ENCODE measurements at regions not wholly inside any gene's neighbourhood (a gene's known extent, or its start where the extent isn't known, plus 50 kb on each side); places are given as distances from the start of the nearest gene placed in this dataset.

DNA sequence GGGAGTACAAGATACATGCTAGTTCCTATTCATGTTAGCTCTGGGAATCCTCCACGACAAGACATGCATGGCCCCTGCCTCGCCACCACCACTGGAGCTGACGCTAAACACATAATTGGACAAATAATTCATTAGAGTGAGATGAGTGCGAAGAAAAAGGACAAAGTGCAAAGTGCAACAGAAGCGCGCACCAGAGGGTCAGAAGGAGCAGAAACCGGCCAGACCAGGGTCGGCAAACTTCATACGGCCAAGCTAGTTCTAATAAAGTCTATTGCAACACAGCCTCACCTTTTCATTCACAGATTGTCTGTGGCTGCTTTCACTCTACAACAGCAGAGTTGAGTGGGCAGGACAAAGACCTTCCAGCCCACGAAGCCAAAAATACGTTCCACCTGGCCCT is 266.1 kb upstream of the KLHL29 start:
- Histone ChIP-seq H3K79me2 (ENCODE audit: low read length) (no peaks in the 10 kb centered on the region), H2AFZ (ENCODE audit: low read length) (no peak overlapping the region), H3K9me3 (ENCODE audit: low read length) (no peaks in the 10 kb centered on the region), H3K4me1 (ENCODE audit: low read length) (no peaks in the 10 kb centered on the region), H3K9me2 (replicated peaks; ENCODE audit: insufficient read depth, low read length) (no peaks in the 10 kb centered on the region), H4K20me1 (ENCODE audit: insufficient read depth, low read depth, low read length) (no peaks in the 10 kb centered on the region), H3K27ac (ENCODE audit: low read length) (no peak overlapping the region), H3K4me3 (ENCODE audit: low read length) (no peak overlapping the region), H3K27me3 (ENCODE audit: low read length) (no peaks in the 10 kb centered on the region), H3K36me3 (ENCODE audit: insufficient read depth, low read length) (no peaks in the 10 kb centered on the region), H3K9ac (ENCODE audit: low read length) (no peak overlapping the region), H3K4me2 (ENCODE audit: low read depth, low read length, poor library complexity, severe bottlenecking) (no peak overlapping the region)
- DNase-seq: no peak

DNA sequence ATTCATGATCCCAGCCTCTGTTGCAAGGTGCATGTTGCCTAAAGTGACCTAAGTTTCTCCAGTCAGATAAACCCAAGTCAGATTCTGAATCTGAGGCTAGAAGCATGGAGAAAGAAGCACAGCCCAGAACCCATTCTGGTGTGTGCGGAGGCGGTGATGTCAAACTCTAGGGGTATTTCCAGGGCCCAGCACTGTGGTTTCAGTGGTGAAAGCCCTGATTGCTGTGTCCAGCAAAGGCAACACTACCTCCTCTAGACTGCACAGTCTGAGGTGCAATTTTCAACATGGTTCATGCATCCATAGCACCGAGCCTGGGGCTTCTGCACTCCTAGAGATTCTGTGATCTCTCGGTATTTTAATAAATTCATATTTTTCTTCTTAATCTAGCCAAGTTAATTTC is 264.8 kb upstream of the KLHL29 start:
- Histone ChIP-seq H4K20me1 (ENCODE audit: insufficient read depth, low read depth, low read length) (no peaks in the 10 kb centered on the region), H3K27ac (ENCODE audit: low read length) (no peak overlapping the region), H3K4me2 (ENCODE audit: low read depth, low read length, poor library complexity, severe bottlenecking) (no peak overlapping the region), H3K9ac (ENCODE audit: low read length) (no peak overlapping the region), H2AFZ (ENCODE audit: low read length) (no peak overlapping the region), H3K9me3 (ENCODE audit: low read length) (no peaks in the 10 kb centered on the region), H3K4me3 (ENCODE audit: low read length) (no peak overlapping the region), H3K27me3 (ENCODE audit: low read length) (no peaks in the 10 kb centered on the region), H3K4me1 (ENCODE audit: low read length) (peaks cover 4% of the 10 kb centered on the region; the same call in 1 of the 2 replicates), H3K79me2 (ENCODE audit: low read length) (no peaks in the 10 kb centered on the region), H3K36me3 (ENCODE audit: insufficient read depth, low read length) (no peaks in the 10 kb centered on the region), H3K9me2 (replicated peaks; ENCODE audit: insufficient read depth, low read length) (no peaks in the 10 kb centered on the region)
- DNase-seq: no peak

DNA sequence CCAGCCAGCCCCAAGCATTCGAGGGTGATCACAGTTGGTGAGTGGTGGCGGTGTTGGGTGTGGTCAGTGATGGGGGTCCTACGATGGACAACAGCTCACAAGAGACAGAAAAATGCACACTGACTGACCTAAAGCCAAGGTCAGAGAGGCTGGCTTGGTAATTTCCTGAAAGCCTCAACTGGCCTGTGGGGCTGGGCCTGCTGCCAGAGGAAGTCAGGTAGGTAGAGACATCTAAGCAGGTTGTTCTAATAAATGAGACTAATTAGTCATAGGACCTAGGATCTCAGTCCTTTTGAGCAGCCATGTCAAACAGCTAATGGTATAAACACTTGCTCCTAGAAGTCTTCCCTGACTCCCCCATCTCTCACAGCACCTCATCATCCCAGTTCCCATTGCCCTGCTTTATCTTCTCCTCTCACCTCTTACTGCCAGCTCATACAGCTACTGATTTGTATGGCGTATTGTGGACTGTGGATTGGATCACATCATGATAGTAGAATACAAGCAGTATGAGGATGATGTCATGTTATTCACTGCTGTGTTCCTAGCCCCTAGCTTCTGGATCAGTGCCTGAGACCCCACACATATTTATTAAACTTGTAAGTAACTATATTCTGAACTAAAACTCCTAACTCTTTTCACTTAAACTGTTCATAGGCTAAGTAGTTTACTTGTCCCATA is 262.9 kb upstream of the KLHL29 start:
- Histone ChIP-seq H3K4me3 (ENCODE audit: low read length) (no peak overlapping the region), H3K36me3 (ENCODE audit: insufficient read depth, low read length) (no peaks in the 10 kb centered on the region)

DNA sequence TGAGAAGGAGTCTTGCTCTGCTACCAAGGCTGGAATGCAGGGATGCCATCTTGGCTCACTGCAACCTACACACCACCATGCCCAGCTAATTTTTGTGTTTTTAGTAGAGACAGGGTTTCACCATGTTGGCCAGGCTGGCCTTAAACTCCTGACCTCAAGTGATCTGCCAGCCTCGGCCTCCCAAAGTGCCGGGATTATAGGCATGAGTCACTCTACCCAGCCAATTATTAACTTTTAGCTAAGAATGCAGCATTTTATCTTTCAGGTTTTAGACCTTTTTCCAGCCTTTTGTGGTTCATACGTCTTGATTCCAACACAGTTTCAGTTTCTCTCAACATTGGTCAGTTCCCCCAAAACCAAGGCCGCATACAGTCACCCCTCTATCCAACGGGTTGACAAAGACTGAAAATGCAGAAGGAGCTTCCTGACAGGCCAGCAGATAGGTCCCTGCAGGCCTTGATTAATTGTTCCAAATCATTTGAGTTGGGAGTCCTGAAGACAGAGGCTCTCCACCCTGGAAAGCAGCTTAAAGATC is 262.2 kb upstream of the KLHL29 start:
- H3K9ac ChIP-seq (ENCODE audit: low read length): no peak overlapping the region
- H3K4me2 ChIP-seq (ENCODE audit: low read depth, low read length, poor library complexity, severe bottlenecking): no peak overlapping the region
- no peak overlapping the region for H3K4me3 ChIP-seq (ENCODE audit: low read length)
- no peaks in the 10 kb centered on the region for H3K9me3 ChIP-seq (ENCODE audit: low read length)
- no peaks in the 10 kb centered on the region for H4K20me1 ChIP-seq (ENCODE audit: insufficient read depth, low read depth, low read length)
- H3K79me2 ChIP-seq (ENCODE audit: low read length): no peaks in the 10 kb centered on the region
- no peak overlapping the region for H3K27ac ChIP-seq (ENCODE audit: low read length)
- no peaks in the 10 kb centered on the region for H3K36me3 ChIP-seq (ENCODE audit: insufficient read depth, low read length)
- H3K4me1 ChIP-seq (ENCODE audit: low read length): peaks cover 13% of the 10 kb centered on the region; the same call in 1 of the 2 replicates
- no peak overlapping the region for H2AFZ ChIP-seq (ENCODE audit: low read length)
- no peak for DNase-seq
- no peaks in the 10 kb centered on the region for H3K9me2 ChIP-seq (replicated peaks; ENCODE audit: insufficient read depth, low read length)
- no peaks in the 10 kb centered on the region for H3K27me3 ChIP-seq (ENCODE audit: low read length)

More for the DNA sequence above, 262.9 kb upstream of the KLHL29 start:
- H3K27ac ChIP-seq (ENCODE audit: low read length): no peak overlapping the region
- no peak overlapping the region for H3K4me2 ChIP-seq (ENCODE audit: low read depth, low read length, poor library complexity, severe bottlenecking)
- no peak overlapping the region for H2AFZ ChIP-seq (ENCODE audit: low read length)
- DNase-seq: no peak
- no peaks in the 10 kb centered on the region for H4K20me1 ChIP-seq (ENCODE audit: insufficient read depth, low read depth, low read length)
- H3K9ac ChIP-seq (ENCODE audit: low read length): no peak overlapping the region
- no peaks in the 10 kb centered on the region for H3K79me2 ChIP-seq (ENCODE audit: low read length)
- H3K4me1 ChIP-seq (ENCODE audit: low read length): peaks cover 8% of the 10 kb centered on the region; the same call in 1 of the 2 replicates
- H3K9me2 ChIP-seq (replicated peaks; ENCODE audit: insufficient read depth, low read length): no peaks in the 10 kb centered on the region
- no peaks in the 10 kb centered on the region for H3K27me3 ChIP-seq (ENCODE audit: low read length)
- no peaks in the 10 kb centered on the region for H3K9me3 ChIP-seq (ENCODE audit: low read length)

DNA sequence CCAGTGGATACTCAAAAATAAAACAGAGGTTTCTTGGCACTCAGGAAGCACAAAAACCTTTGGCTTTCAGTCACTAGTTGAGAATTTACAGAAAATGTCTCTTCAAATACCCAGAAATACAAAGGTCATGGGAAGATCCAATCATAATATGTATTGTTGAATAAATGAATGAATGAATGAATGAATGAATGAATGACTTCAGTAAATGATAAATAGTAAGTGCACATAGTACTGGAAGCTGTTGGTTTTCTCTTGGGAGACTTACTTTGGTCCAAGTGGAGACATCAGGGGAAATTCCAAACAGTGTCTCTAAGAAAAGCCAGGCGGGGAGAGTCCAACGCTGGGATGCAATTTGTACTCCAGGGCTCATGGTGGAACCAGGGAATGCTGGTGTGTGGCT is 261.3 kb upstream of the KLHL29 start:
- Histone ChIP-seq H4K20me1 (ENCODE audit: insufficient read depth, low read depth, low read length) (no peaks in the 10 kb centered on the region), H3K9me3 (ENCODE audit: low read length) (no peaks in the 10 kb centered on the region), H3K27ac (ENCODE audit: low read length) (no peak overlapping the region), H3K36me3 (ENCODE audit: insufficient read depth, low read length) (no peaks in the 10 kb centered on the region), H3K27me3 (ENCODE audit: low read length) (no peaks in the 10 kb centered on the region; the same call in 1 of the 2 replicates), H3K9ac (ENCODE audit: low read length) (no peak overlapping the region), H3K4me1 (ENCODE audit: low read length) (peaks cover 13% of the 10 kb centered on the region; the same call in 1 of the 2 replicates), H3K9me2 (replicated peaks; ENCODE audit: insufficient read depth, low read length) (no peaks in the 10 kb centered on the region), H3K4me3 (ENCODE audit: low read length) (no peak overlapping the region), H3K79me2 (ENCODE audit: low read length) (no peaks in the 10 kb centered on the region), H2AFZ (ENCODE audit: low read length) (no peak overlapping the region), H3K4me2 (ENCODE audit: low read depth, low read length, poor library complexity, severe bottlenecking) (no peak overlapping the region)
- no peak for DNase-seq

- peaks cover 13% of the 10 kb centered on the region; the same call in 1 of the 2 replicates for H3K4me1 ChIP-seq (ENCODE audit: low read length)
- no peak overlapping the region for H3K9ac ChIP-seq (ENCODE audit: low read length)
- no peak overlapping the region for H3K27ac ChIP-seq (ENCODE audit: low read length)
- no peak overlapping the region for H2AFZ ChIP-seq (ENCODE audit: low read length)
- H3K36me3 ChIP-seq (ENCODE audit: insufficient read depth, low read length): no peaks in the 10 kb centered on the region
- DNase-seq: no peak
- H3K9me3 ChIP-seq (ENCODE audit: low read length): no peaks in the 10 kb centered on the region
- H3K9me2 ChIP-seq (replicated peaks; ENCODE audit: insufficient read depth, low read length): no peaks in the 10 kb centered on the region
- H3K4me2 ChIP-seq (ENCODE audit: low read depth, low read length, poor library complexity, severe bottlenecking): no peak overlapping the region
- H3K79me2 ChIP-seq (ENCODE audit: low read length): no peaks in the 10 kb centered on the region
- H3K4me3 ChIP-seq (ENCODE audit: low read length): no peak overlapping the region
- H3K27me3 ChIP-seq (ENCODE audit: low read length): no peaks in the 10 kb centered on the region; the same call in 1 of the 2 replicates
- H4K20me1 ChIP-seq (ENCODE audit: insufficient read depth, low read depth, low read length): no peaks in the 10 kb centered on the region
Measured at GRCh38 chr2:23124214-23124750, 260.7 kb upstream of the KLHL29 start.

- no peak overlapping the region for H3K4me2 ChIP-seq (ENCODE audit: low read depth, low read length, poor library complexity, severe bottlenecking)
- H3K9ac ChIP-seq (ENCODE audit: low read length): no peak overlapping the region
- no peak for DNase-seq
- H3K79me2 ChIP-seq (ENCODE audit: low read length): no peaks in the 10 kb centered on the region
- H3K27ac ChIP-seq (ENCODE audit: low read length): no peak overlapping the region
- peaks cover 13% of the 10 kb centered on the region; the same call in 1 of the 2 replicates for H3K4me1 ChIP-seq (ENCODE audit: low read length)
- H3K4me3 ChIP-seq (ENCODE audit: low read length): no peak overlapping the region
- no peaks in the 10 kb centered on the region for H3K9me2 ChIP-seq (replicated peaks; ENCODE audit: insufficient read depth, low read length)
- H2AFZ ChIP-seq (ENCODE audit: low read length): no peak overlapping the region
- H3K27me3 ChIP-seq (ENCODE audit: low read length): no peaks in the 10 kb centered on the region; the same call in 1 of the 2 replicates
- no peaks in the 10 kb centered on the region for H4K20me1 ChIP-seq (ENCODE audit: insufficient read depth, low read depth, low read length)
- no peaks in the 10 kb centered on the region for H3K9me3 ChIP-seq (ENCODE audit: low read length)
- no peaks in the 10 kb centered on the region for H3K36me3 ChIP-seq (ENCODE audit: insufficient read depth, low read length)
Measured at GRCh38 chr2:23127465-23127864, 257.5 kb upstream of the KLHL29 start.

GRCh38 chr2:23128684-23129292 is 256.2 kb upstream of the KLHL29 start:
- Histone ChIP-seq H3K4me3 (ENCODE audit: low read length) (no peak overlapping the region), H3K27me3 (ENCODE audit: low read length) (no peaks in the 10 kb centered on the region; the same call in 1 of the 2 replicates), H3K4me1 (ENCODE audit: low read length) (peaks cover 23% of the 10 kb centered on the region), H3K27ac (ENCODE audit: low read length) (no peak overlapping the region), H4K20me1 (ENCODE audit: insufficient read depth, low read depth, low read length) (no peaks in the 10 kb centered on the region), H3K9ac (ENCODE audit: low read length) (no peak overlapping the region), H3K4me2 (ENCODE audit: low read depth, low read length, poor library complexity, severe bottlenecking) (no peak overlapping the region), H2AFZ (ENCODE audit: low read length) (no peak overlapping the region), H3K9me2 (replicated peaks; ENCODE audit: insufficient read depth, low read length) (no peaks in the 10 kb centered on the region), H3K36me3 (ENCODE audit: insufficient read depth, low read length) (no peaks in the 10 kb centered on the region), H3K79me2 (ENCODE audit: low read length) (no peaks in the 10 kb centered on the region), H3K9me3 (ENCODE audit: low read length) (no peaks in the 10 kb centered on the region)
- DNase-seq: no peak

All from Karpas-422 (cell line).